ENCODE measurements at regions not wholly inside any gene's neighbourhood (a gene's known extent, or its start where the extent isn't known, plus 50 kb on each side); places are given as distances from the start of the nearest gene placed in this dataset.
A peak's percentile ranks its signal among the peaks of the same experiment; 100 is the strongest.

DNA sequence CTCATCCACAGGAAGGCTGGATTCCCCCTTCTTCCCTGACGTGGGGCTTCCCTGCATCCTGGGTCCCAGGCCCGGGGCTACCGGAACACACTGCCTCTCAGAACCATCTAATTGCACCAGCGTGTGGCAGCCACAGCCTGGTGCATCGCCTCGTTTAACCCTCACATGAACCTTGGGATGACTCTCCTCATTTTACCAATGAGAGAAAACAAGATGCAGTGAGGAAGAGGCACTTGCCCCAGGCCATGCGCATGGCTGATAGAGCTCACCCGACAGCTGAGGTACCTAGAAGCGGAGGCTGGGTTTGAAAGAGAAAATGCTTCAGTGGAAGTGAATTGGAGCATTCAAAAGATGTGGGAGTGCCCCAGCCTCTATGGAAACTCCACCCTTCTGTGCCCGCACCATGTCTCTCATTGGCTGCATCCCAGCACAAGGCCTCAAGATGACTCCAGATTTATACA lies 162.3 kb downstream of the KATNIP start:
- intact Hi-C loops (cut with DNase I), result no loop called here
- no peak for ATAC-seq
- H3K4me3 ChIP-seq, result no peak overlapping the region
- no peak for TF ChIP-seq POLR2A (IDR thresholded peaks at IDR 0.05)
- TF ChIP-seq, protein P1, sequence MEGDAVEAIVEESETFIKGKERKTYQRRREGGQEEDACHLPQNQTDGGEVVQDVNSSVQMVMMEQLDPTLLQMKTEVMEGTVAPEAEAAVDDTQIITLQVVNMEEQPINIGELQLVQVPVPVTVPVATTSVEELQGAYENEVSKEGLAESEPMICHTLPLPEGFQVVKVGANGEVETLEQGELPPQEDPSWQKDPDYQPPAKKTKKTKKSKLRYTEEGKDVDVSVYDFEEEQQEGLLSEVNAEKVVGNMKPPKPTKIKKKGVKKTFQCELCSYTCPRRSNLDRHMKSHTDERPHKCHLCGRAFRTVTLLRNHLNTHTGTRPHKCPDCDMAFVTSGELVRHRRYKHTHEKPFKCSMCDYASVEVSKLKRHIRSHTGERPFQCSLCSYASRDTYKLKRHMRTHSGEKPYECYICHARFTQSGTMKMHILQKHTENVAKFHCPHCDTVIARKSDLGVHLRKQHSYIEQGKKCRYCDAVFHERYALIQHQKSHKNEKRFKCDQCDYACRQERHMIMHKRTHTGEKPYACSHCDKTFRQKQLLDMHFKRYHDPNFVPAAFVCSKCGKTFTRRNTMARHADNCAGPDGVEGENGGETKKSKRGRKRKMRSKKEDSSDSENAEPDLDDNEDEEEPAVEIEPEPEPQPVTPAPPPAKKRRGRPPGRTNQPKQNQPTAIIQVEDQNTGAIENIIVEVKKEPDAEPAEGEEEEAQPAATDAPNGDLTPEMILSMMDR (IDR thresholded peaks at IDR 0.05), result no peak
- H3K4me1 ChIP-seq, result no peaks in the 10 kb centered on the region
- H3K9me3 ChIP-seq, result no peaks in the 10 kb centered on the region
- 100% methylated on average over 5 of the region's 10 CpGs for WGBS (ENCODE audit: insufficient coverage, low coverage, low lambda C conversion rate, missing lambda C conversion rate)
- no peaks in the 10 kb centered on the region for H3K36me3 ChIP-seq
- peak in 1 of 3 donors; percentile 31 for DNase-seq
- H3K27me3 ChIP-seq, result no peaks in the 10 kb centered on the region
- H3K27ac ChIP-seq, result no peak overlapping the region

- no peak overlapping the region for H3K27ac ChIP-seq
- ATAC-seq, result no peak
- no peak overlapping the region for H3K4me3 ChIP-seq
- WGBS (ENCODE audit: insufficient coverage, low coverage, low lambda C conversion rate, missing lambda C conversion rate), result 100% methylated on average over 1 of the region's 2 CpGs
- no peaks in the 10 kb centered on the region for H3K9me3 ChIP-seq
- H3K27me3 ChIP-seq, result no peaks in the 10 kb centered on the region
- no peaks in the 10 kb centered on the region for H3K4me1 ChIP-seq
- peak in 1 of 3 donors; percentile 13 for DNase-seq
- TF ChIP-seq, protein P1 (IDR thresholded peaks at IDR 0.05), result no peak
- no peak for TF ChIP-seq POLR2A (IDR thresholded peaks at IDR 0.05)
- intact Hi-C loops (cut with DNase I), result no loop called here
- H3K36me3 ChIP-seq, result no peaks in the 10 kb centered on the region
These were observed 167.8 kb downstream of the KATNIP start for GRCh38 chr16:27717726-27718125.

DNA sequence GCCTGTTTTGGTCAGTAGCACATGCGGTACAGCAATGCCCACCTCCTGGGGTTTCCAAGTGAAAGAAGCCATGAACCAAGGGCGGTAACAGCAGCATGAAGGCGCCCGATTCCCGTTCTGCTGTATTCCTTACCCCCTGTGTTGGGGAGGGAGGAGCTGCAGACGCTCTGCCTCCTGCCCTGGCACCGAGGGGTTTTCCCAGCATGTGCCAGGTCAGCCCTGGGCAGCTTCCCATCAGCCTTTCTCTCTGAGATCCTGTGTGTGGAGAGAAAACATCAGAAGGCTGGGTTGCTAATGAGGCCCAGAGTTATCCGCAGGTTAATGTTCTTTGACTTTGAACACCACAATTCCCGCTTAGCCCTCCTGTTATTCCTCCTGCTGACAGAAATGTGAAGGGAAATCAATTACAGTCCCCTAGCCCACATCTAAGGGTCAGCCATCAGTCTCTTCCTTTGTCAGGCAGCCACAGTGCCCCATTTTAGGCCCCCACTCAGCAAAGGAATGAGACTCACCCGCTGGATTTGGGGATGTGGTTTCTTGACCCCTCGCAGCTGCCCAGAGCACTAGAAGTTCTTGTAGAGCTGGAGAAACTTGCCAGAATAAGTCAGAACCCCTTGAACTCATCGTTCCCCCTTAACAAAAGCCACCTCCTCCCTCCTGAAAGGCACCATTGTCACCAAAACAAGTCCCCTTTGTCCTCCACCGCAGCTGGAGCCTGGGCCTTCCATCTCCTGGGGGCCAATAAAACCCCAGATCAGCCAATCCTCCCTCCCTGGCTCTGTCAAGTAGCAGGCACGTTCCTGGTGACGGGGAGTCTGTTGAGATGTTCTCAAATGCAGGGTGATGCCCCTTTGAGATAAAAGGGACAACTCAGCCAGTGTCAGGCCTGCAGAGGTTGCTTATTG lies 168.5 kb downstream of the KATNIP start:
- 66% methylated on average over 13 of the region's 15 CpGs for WGBS (ENCODE audit: insufficient coverage, low coverage, low lambda C conversion rate, missing lambda C conversion rate)
- intact Hi-C loops (cut with DNase I), result no loop called here
- peak in 1 of 3 donors; percentile 7 for DNase-seq
- TF ChIP-seq, protein P1 (IDR thresholded peaks at IDR 0.05), result no peak
- Histone ChIP-seq H3K9me3 (no peaks in the 10 kb centered on the region), H3K4me3 (no peak overlapping the region), H3K36me3 (no peaks in the 10 kb centered on the region), H3K4me1 (no peaks in the 10 kb centered on the region), H3K27me3 (no peaks in the 10 kb centered on the region), H3K27ac (no peak overlapping the region)
- no peak for ATAC-seq

DNA sequence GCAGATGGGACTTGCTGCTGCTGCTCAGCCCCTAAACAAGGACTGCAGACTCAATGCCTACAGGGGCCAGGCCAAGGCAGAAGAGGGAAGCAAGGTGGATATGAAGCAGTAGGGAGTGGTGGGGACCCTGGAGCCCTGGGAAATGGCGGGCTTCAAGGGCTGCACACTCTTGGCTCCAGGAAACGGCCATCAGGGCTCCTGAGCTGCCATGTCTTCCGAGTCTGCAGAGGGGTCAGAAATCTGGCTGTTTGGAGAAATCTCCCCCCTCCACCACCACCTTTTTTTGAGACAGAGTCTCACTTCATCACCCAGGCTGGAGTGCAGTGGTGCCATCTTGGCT lies 169.1 kb downstream of the KATNIP start:
- no peaks in the 10 kb centered on the region for H3K27me3 ChIP-seq
- WGBS (ENCODE audit: insufficient coverage, low coverage, low lambda C conversion rate, missing lambda C conversion rate), result no CpG with 5 or more reads among the region's 3 CpGs
- intact Hi-C loops (cut with DNase I), result no loop called here
- H3K36me3 ChIP-seq, result no peaks in the 10 kb centered on the region
- no peak overlapping the region for H3K4me3 ChIP-seq
- TF ChIP-seq, protein P1 (IDR thresholded peaks at IDR 0.05), result no peak
- TF ChIP-seq POLR2A (IDR thresholded peaks at IDR 0.05), result no peak
- H3K9me3 ChIP-seq, result no peaks in the 10 kb centered on the region
- H3K4me1 ChIP-seq, result no peaks in the 10 kb centered on the region
- H3K27ac ChIP-seq, result no peak overlapping the region
- DNase-seq (no peak), ATAC-seq (no peak)
